Osteocyte (in vitro differentiated cells): ENCODE measurements at regions not wholly inside any gene's neighbourhood (a gene's known extent, or its start where the extent isn't known, plus 50 kb on each side); places are given as distances from the start of the nearest gene placed in this dataset.
"Not testable (repeated sequence)": the region's sequence is repeated elsewhere in the genome, so short reads cannot be mapped to it uniquely, and the experiment has no call there.

Experiments used
- DNase-seq: peaks from one replicate; pipeline ENCODE4 v3.0.0; 2021; ENCODE audit warnings: mixed read lengths; ENCODE audit not compliant: unreplicated experiment; ENCODE audit errors: extremely low spot score
- H3K27ac Mint-ChIP-seq: one replicate; pipeline ENCODE4 v1.8.0; 2021; ENCODE audit warnings: mild to moderate bottlenecking, mixed read lengths; ENCODE audit not compliant: unreplicated experiment
- H3K27me3 Mint-ChIP-seq: one replicate; pipeline ENCODE4 v1.8.0; 2021; ENCODE audit warnings: mixed read lengths; ENCODE audit not compliant: unreplicated experiment
- H3K36me3 Mint-ChIP-seq: one replicate; pipeline ENCODE4 v1.8.0; 2021; ENCODE audit warnings: mixed read lengths; ENCODE audit not compliant: unreplicated experiment
- H3K4me1 Mint-ChIP-seq: one replicate; pipeline ENCODE4 v1.8.0; 2021; ENCODE audit warnings: mixed read lengths; ENCODE audit not compliant: unreplicated experiment
- H3K4me3 Mint-ChIP-seq: one replicate; pipeline ENCODE4 v1.8.0; 2021; ENCODE audit warnings: mild to moderate bottlenecking, moderate library complexity, mixed read lengths; ENCODE audit not compliant: unreplicated experiment
- H3K9me3 Mint-ChIP-seq: one replicate; pipeline ENCODE4 v1.8.0; 2021; ENCODE audit warnings: mixed read lengths; ENCODE audit not compliant: unreplicated experiment
- CTCF ChIP-seq: fragments of 200-600 bp; sonication (generic); IDR thresholded peaks from 2 replicates; pipeline ENCODE4 v1.5.0; 2021; ENCODE audit warnings: antibody characterized with exemption, mild to moderate bottlenecking, moderate library complexity

- peak; percentile 88 for DNase-seq
- H3K4me1 Mint-ChIP-seq, result peaks cover 50% of the 10 kb centered on the region
- peaks cover 3% of the 10 kb centered on the region for H3K9me3 Mint-ChIP-seq
- no peaks in the 10 kb centered on the region for H3K36me3 Mint-ChIP-seq
- no peak for TF ChIP-seq CTCF
- H3K4me3 Mint-ChIP-seq, result no peak overlapping the region
- peak overlapping the region; percentile 98 for H3K27ac Mint-ChIP-seq
- H3K27me3 Mint-ChIP-seq, result no peaks in the 10 kb centered on the region
Measured at GRCh38 chr1:192489748-192490147, 85.8 kb upstream of the RGS1 start.

- Mint-ChIP-seq H3K9me3 (peaks cover 3% of the 10 kb centered on the region), H3K4me1 (peaks cover 47% of the 10 kb centered on the region), H3K27me3 (no peaks in the 10 kb centered on the region), H3K36me3 (no peaks in the 10 kb centered on the region), H3K27ac (peak overlapping the region; percentile 78), H3K4me3 (no peak overlapping the region)
- peak; percentile 37 for TF ChIP-seq CTCF
- DNase-seq, result no peak
Measured at GRCh38 chr1:192491804-192492554, 83.6 kb upstream of the RGS1 start.

GRCh38 chr1:192493584-192493983 is 82.0 kb upstream of the RGS1 start:
- Mint-ChIP-seq H3K27ac (no peak overlapping the region), H3K9me3 (peaks cover 3% of the 10 kb centered on the region), H3K27me3 (no peaks in the 10 kb centered on the region), H3K4me3 (no peak overlapping the region), H3K4me1 (peaks cover 50% of the 10 kb centered on the region), H3K36me3 (no peaks in the 10 kb centered on the region)
- DNase-seq, result no peak
- TF ChIP-seq CTCF, result no peak

GRCh38 chr1:192496369-192497056 is 79.1 kb upstream of the RGS1 start:
- Mint-ChIP-seq H3K36me3 (no peaks in the 10 kb centered on the region), H3K4me3 (no peak overlapping the region), H3K9me3 (peaks cover 3% of the 10 kb centered on the region), H3K27me3 (no peaks in the 10 kb centered on the region), H3K27ac (peak overlapping the region; percentile 72), H3K4me1 (peaks cover 28% of the 10 kb centered on the region)
- TF ChIP-seq CTCF, result no peak
- no peak for DNase-seq

GRCh38 chr1:192497214-192497794 is 78.3 kb upstream of the RGS1 start:
- Mint-ChIP-seq H3K4me1 (peaks cover 21% of the 10 kb centered on the region), H3K27me3 (no peaks in the 10 kb centered on the region), H3K4me3 (no peak overlapping the region), H3K9me3 (peaks cover 3% of the 10 kb centered on the region), H3K36me3 (no peaks in the 10 kb centered on the region), H3K27ac (peak overlapping the region; percentile 72)
- DNase-seq, result no peak
- no peak for TF ChIP-seq CTCF

- DNase-seq, H3K4me3 Mint-ChIP-seq, H3K27me3 Mint-ChIP-seq, H3K9me3 Mint-ChIP-seq, H3K36me3 Mint-ChIP-seq, H3K27ac Mint-ChIP-seq: not testable (repeated sequence)
- peaks cover 15% of the 10 kb centered on the region for H3K4me1 Mint-ChIP-seq
Measured at GRCh38 chr1:192498092-192498491, 77.5 kb upstream of the RGS1 start.

GRCh38 chr1:192499061-192499581 is 76.5 kb upstream of the RGS1 start:
- peaks cover 13% of the 10 kb centered on the region for H3K4me1 Mint-ChIP-seq
- H3K4me3 Mint-ChIP-seq, H3K36me3 Mint-ChIP-seq, H3K27me3 Mint-ChIP-seq, H3K9me3 Mint-ChIP-seq, H3K27ac Mint-ChIP-seq, DNase-seq: not testable (repeated sequence)
